ENCODE measurements at regions not wholly inside any gene's neighbourhood (a gene's known extent, or its start where the extent isn't known, plus 50 kb on each side); places are given as distances from the start of the nearest gene placed in this dataset.

DNA sequence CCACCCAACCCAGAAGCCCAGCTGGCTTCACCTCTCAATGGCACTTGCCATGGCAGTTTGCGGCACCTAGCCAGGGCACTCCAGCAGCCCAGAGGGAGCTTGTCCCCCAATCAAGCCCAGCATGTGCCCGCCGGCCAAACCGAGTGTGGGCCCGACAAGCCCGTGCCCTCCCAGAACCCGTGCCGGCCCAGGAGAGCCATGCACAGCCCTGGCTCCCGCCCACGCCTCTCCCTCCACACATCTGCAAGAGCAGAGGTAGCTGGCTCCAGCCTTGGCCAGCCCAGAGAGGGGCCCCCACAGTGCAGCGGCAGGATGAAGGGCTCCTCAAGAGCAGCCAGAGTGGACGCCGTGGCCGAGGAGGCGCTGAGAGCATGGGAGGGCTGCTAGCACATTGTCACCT, 2278.0 kb upstream of the PCDH20 start:
- TF ChIP-seq POLR2AphosphoS5 (IDR thresholded peaks at IDR 0.05; ENCODE audit: low read length), result no peak
- TF ChIP-seq SMC3 (IDR thresholded peaks at IDR 0.05; ENCODE audit: borderline replicate concordance, low read length), result no peak
- TF ChIP-seq, protein P1, sequence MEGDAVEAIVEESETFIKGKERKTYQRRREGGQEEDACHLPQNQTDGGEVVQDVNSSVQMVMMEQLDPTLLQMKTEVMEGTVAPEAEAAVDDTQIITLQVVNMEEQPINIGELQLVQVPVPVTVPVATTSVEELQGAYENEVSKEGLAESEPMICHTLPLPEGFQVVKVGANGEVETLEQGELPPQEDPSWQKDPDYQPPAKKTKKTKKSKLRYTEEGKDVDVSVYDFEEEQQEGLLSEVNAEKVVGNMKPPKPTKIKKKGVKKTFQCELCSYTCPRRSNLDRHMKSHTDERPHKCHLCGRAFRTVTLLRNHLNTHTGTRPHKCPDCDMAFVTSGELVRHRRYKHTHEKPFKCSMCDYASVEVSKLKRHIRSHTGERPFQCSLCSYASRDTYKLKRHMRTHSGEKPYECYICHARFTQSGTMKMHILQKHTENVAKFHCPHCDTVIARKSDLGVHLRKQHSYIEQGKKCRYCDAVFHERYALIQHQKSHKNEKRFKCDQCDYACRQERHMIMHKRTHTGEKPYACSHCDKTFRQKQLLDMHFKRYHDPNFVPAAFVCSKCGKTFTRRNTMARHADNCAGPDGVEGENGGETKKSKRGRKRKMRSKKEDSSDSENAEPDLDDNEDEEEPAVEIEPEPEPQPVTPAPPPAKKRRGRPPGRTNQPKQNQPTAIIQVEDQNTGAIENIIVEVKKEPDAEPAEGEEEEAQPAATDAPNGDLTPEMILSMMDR (IDR thresholded peaks at IDR 0.05 in 2 of 3, conservative IDR thresholded peaks at IDR 0.05 in 1 of 3; ENCODE audit: control insufficient read depth in 2 of 3, extremely low read depth in 1 of 3, insufficient read depth in 1 of 3, low read depth in 3 of 3, low read length in 3 of 3), result no peak
- TF ChIP-seq MXI1 (IDR thresholded peaks at IDR 0.05; ENCODE audit: low read depth, low read length), result no peak
- no peak for TF ChIP-seq ZNF384 (IDR thresholded peaks at IDR 0.05; ENCODE audit: borderline replicate concordance, low read depth, low read length)
- TF ChIP-seq, protein P2, sequence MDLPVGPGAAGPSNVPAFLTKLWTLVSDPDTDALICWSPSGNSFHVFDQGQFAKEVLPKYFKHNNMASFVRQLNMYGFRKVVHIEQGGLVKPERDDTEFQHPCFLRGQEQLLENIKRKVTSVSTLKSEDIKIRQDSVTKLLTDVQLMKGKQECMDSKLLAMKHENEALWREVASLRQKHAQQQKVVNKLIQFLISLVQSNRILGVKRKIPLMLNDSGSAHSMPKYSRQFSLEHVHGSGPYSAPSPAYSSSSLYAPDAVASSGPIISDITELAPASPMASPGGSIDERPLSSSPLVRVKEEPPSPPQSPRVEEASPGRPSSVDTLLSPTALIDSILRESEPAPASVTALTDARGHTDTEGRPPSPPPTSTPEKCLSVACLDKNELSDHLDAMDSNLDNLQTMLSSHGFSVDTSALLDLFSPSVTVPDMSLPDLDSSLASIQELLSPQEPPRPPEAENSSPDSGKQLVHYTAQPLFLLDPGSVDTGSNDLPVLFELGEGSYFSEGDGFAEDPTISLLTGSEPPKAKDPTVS (IDR thresholded peaks at IDR 0.05; ENCODE audit: low read depth, low read length), result no peak
- TF ChIP-seq RCOR1 (conservative IDR thresholded peaks at IDR 0.05; ENCODE audit: low read depth, low read length), result no peak
- TF ChIP-seq, protein P3, sequence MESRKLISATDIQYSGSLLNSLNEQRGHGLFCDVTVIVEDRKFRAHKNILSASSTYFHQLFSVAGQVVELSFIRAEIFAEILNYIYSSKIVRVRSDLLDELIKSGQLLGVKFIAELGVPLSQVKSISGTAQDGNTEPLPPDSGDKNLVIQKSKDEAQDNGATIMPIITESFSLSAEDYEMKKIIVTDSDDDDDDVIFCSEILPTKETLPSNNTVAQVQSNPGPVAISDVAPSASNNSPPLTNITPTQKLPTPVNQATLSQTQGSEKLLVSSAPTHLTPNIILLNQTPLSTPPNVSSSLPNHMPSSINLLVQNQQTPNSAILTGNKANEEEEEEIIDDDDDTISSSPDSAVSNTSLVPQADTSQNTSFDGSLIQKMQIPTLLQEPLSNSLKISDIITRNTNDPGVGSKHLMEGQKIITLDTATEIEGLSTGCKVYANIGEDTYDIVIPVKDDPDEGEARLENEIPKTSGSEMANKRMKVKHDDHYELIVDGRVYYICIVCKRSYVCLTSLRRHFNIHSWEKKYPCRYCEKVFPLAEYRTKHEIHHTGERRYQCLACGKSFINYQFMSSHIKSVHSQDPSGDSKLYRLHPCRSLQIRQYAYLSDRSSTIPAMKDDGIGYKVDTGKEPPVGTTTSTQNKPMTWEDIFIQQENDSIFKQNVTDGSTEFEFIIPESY (IDR thresholded peaks at IDR 0.05), result no peak
- TF ChIP-seq FOXM1 (IDR thresholded peaks at IDR 0.05; ENCODE audit: low read depth, low read length), result no peak
- no peak for TF ChIP-seq POLR2AphosphoS2 (IDR thresholded peaks at IDR 0.05; ENCODE audit: low read depth, low read length)
- no peak for TF ChIP-seq POLR2A (IDR thresholded peaks at IDR 0.05; ENCODE audit: low read depth, low read length)
- no peak for TF ChIP-seq NFIC (IDR thresholded peaks at IDR 0.05; ENCODE audit: low read depth, low read length)
- no peak for TF ChIP-seq EZH2 (IDR thresholded peaks at IDR 0.05; ENCODE audit: borderline replicate concordance, control insufficient read depth, low read depth, low read length)
- no peak for TF ChIP-seq KLF5 (IDR thresholded peaks at IDR 0.05; ENCODE audit: partially characterized antibody)
